Mesothelial cell of epicardium (in vitro differentiated cells): ENCODE measurements at regions not wholly inside any gene's neighbourhood (a gene's known extent, or its start where the extent isn't known, plus 50 kb on each side); places are given as distances from the start of the nearest gene placed in this dataset.

ENCODE experiments used
- DNase-seq, 2 experiments: peaks; one replicate each; pipeline ENCODE4 v3.0.0; 2021; ENCODE audit warnings: low spot score in 2 of 2; ENCODE audit not compliant: unreplicated experiment in 2 of 2
- H3K27ac Mint-ChIP-seq: 2 replicates; pipeline ENCODE4 v1.8.0; 2021; ENCODE audit warnings: mixed read lengths
- H3K27me3 Mint-ChIP-seq: 2 replicates; pipeline ENCODE4 v1.8.0; 2021; ENCODE audit warnings: low read depth, mixed read lengths
- H3K36me3 Mint-ChIP-seq: 2 replicates; pipeline ENCODE4 v1.8.0; 2021; ENCODE audit warnings: mixed read lengths
- H3K4me1 Mint-ChIP-seq: 2 replicates; pipeline ENCODE4 v1.8.0; 2021; ENCODE audit warnings: mixed read lengths
- H3K4me3 Mint-ChIP-seq: 2 replicates; pipeline ENCODE4 v1.8.0; 2021; ENCODE audit warnings: mild to moderate bottlenecking, moderate library complexity, mixed read lengths
- H3K9me3 Mint-ChIP-seq: 2 replicates; pipeline ENCODE4 v1.8.0; 2021; ENCODE audit warnings: mixed read lengths
- TF ChIP-seq, protein P1 (sequence below): fragments of 200-600 bp; sonication (generic); IDR thresholded peaks from one replicate; pipeline ENCODE4 v1.5.0; 2021; ENCODE audit warnings: antibody characterized with exemption; ENCODE audit not compliant: unreplicated experiment

DNA sequence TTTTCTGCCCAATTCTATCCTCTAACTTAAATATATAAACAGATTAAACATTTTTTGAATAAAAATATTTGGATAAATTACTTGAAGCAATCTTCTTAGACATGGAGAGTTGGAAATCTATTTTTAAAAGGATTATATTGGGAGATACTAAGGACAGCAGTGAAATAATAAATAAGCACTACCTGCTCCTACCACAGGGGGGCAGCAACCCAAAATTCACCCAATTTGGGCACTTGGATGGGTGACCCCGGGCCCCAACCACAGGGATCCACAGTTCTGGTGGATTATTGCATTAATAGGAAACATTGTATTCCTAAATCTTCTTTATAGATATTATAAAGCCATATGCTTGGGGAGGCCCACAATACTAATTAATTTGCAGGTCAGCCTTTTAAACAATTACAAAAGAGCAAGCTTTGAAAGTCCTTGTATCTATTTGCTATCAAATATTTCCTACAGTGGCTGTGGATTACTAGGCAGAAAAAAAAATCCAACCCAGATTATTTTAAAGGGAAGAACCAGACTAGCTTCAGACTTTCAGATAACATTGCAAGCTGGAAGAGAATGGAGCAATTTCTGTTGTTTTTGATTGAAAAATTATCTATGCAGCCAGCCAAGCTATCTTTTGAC lies 66.4 kb upstream of the PDE10A start:
- Mint-ChIP-seq H3K4me1 (peaks cover 14% of the 10 kb centered on the region), H3K27me3 (peaks cover 23% of the 10 kb centered on the region), H3K4me3 (no peak overlapping the region), H3K27ac (no peak overlapping the region), H3K9me3 (no peaks in the 10 kb centered on the region), H3K36me3 (no peaks in the 10 kb centered on the region)
- TF ChIP-seq, protein P1, sequence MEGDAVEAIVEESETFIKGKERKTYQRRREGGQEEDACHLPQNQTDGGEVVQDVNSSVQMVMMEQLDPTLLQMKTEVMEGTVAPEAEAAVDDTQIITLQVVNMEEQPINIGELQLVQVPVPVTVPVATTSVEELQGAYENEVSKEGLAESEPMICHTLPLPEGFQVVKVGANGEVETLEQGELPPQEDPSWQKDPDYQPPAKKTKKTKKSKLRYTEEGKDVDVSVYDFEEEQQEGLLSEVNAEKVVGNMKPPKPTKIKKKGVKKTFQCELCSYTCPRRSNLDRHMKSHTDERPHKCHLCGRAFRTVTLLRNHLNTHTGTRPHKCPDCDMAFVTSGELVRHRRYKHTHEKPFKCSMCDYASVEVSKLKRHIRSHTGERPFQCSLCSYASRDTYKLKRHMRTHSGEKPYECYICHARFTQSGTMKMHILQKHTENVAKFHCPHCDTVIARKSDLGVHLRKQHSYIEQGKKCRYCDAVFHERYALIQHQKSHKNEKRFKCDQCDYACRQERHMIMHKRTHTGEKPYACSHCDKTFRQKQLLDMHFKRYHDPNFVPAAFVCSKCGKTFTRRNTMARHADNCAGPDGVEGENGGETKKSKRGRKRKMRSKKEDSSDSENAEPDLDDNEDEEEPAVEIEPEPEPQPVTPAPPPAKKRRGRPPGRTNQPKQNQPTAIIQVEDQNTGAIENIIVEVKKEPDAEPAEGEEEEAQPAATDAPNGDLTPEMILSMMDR: peak; percentile 96
- no peak for DNase-seq

DNA sequence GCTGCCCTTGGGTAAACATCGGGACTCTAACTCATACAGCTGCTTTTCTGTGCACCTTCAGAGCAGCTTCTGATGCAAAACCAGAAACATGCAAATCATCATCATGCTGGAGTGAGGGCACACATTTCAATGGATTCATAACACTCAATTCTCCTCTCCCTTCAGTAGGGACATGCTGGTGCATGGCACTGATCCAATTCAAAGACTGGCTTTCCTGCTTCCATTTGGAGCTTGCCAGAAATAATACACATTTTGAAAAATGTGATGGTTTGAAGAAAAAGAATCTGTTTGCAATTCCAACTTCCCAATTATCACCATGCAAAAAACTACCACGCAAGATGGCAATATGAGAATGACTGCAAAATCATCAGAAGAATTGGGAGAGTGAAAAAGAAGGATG lies 65.2 kb upstream of the PDE10A start:
- H3K36me3 Mint-ChIP-seq: no peaks in the 10 kb centered on the region
- TF ChIP-seq, protein P1: no peak
- H3K4me3 Mint-ChIP-seq: no peak overlapping the region
- no peak overlapping the region for H3K27ac Mint-ChIP-seq
- peaks cover 14% of the 10 kb centered on the region for H3K4me1 Mint-ChIP-seq
- H3K27me3 Mint-ChIP-seq: peaks cover 16% of the 10 kb centered on the region
- no peak for DNase-seq
- H3K9me3 Mint-ChIP-seq: no peaks in the 10 kb centered on the region

DNA sequence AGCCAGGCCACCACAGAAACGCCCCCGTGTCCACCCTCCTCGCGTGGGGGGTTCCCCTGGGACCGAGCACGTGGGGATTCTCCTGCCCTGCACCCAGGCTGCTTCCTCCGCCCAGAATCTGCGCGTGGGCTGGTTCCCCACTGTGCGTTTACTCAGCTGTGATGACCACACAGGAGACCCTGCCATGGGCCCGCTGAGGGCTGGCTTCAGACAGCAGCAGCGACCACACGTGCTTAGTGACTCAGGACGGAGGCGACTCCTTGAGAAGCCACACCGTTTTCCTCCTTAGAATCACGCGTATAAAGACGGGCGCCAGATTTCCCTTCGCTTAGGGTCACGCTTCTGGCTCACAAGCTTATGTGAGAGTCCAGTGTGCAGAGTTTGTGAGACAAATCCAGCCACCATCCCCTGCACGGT lies 63.9 kb upstream of the PDE10A start:
- no peak overlapping the region for H3K27ac Mint-ChIP-seq
- TF ChIP-seq, protein P1: no peak
- DNase-seq: no peak
- H3K9me3 Mint-ChIP-seq: no peaks in the 10 kb centered on the region
- peaks cover 10% of the 10 kb centered on the region for H3K27me3 Mint-ChIP-seq
- no peaks in the 10 kb centered on the region for H3K36me3 Mint-ChIP-seq
- H3K4me1 Mint-ChIP-seq: peaks cover 14% of the 10 kb centered on the region
- no peak overlapping the region for H3K4me3 Mint-ChIP-seq

DNA sequence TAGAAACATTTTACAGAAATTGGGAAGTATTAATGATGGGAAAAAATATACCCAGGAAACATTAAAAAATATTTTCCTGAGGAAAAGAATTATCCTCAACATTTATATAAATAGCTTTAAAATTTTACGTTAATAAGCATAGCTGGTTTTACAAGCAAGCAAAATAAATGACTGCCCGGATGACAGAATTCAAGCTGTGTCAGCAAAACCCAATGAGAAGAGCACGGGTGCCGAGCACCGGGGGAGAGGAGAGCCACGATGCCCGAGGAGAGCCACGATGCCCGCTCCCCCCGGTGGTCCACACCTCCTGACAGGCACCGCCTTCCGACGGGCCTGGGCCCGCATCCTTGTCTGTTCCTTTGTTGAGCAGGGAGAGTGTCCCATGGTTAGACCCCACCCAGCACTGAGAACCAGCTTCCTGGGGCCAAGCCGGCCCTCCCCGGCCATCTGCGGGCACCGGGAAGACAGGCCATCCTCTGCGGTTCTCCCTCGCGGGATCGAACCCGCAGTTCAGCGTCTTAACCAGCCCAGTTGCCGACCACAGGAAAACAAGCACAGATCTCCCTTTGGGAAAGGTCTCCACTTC lies 63.3 kb upstream of the PDE10A start:
- Mint-ChIP-seq H3K36me3 (no peaks in the 10 kb centered on the region), H3K27me3 (peaks cover 9% of the 10 kb centered on the region), H3K4me3 (no peak overlapping the region), H3K9me3 (no peaks in the 10 kb centered on the region), H3K27ac (no peak overlapping the region), H3K4me1 (peaks cover 17% of the 10 kb centered on the region)
- TF ChIP-seq, protein P1: no peak
- no peak for DNase-seq

DNA sequence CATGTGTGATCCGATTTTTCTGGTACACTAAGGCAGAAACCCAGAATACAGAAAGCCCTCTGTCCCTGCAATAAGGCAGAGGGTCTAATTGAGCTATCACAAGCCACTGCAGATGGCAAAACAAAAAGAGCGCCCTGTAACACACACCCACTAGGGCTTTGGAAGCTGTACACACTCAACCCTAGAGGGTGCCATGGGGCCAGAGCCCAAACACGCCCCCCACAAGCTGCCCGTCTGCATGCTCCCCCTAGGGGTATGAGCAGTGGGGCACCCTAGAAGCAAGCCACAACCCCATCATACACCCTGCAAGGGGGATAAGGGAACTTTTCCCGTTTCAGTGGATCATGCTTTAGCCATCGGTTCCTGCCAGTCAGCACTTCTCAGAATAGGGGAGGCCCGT lies 62.2 kb upstream of the PDE10A start:
- Mint-ChIP-seq H3K27ac (no peak overlapping the region), H3K27me3 (peaks cover 14% of the 10 kb centered on the region), H3K9me3 (no peaks in the 10 kb centered on the region), H3K4me1 (peaks cover 23% of the 10 kb centered on the region), H3K36me3 (no peaks in the 10 kb centered on the region), H3K4me3 (no peak overlapping the region)
- DNase-seq: no peak
- TF ChIP-seq, protein P1: no peak

DNA sequence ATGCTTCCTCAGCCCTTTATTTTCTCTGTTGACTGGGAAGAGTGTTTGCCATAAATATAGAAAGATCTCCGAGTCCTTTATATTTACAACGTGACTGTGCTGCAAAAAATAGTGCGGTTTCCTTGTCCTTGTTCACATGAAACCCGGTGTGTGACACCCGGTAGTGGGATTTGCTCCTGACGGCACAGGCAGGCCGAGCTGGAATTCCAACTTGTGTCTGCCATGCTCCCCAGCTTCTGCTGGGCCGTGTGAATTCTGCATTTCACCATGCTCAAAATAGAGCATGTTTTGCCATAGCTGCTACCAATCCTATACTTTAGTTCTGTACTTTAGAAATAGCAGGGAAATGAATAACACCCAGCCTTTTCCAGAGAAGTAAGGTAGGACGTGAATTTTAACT lies 60.3 kb upstream of the PDE10A start:
- peaks cover 26% of the 10 kb centered on the region for H3K4me1 Mint-ChIP-seq
- no peak overlapping the region for H3K27ac Mint-ChIP-seq
- TF ChIP-seq, protein P1: no peak
- DNase-seq: no peak
- no peaks in the 10 kb centered on the region for H3K9me3 Mint-ChIP-seq
- H3K36me3 Mint-ChIP-seq: no peaks in the 10 kb centered on the region
- peaks cover 30% of the 10 kb centered on the region for H3K27me3 Mint-ChIP-seq
- no peak overlapping the region for H3K4me3 Mint-ChIP-seq
